Astrocyte (in vitro differentiated cells and primary cell): ENCODE measurements at regions not wholly inside any gene's neighbourhood (a gene's known extent, or its start where the extent isn't known, plus 50 kb on each side); places are given as distances from the start of the nearest gene placed in this dataset.

ENCODE experiments used
- DNase-seq: peaks from one replicate; pipeline ENCODE4 v3.0.0-alpha.2; 2010; ENCODE audit warnings: low read depth
- FAIRE-seq: peaks from 2 replicates; lab custom pipeline; 2011; peaks lifted over from hg19 to GRCh38; lab: Jason Lieb, UNC
- H2AFZ ChIP-seq: 2 replicates; pipeline ENCODE4 v1.6.0; 2012; ENCODE audit warnings: low read depth, low read length, inconsistent platforms
- H3K27ac ChIP-seq: 2 replicates; pipeline ENCODE4 v1.5.1; 2011; ENCODE audit warnings: low read depth, low read length, inconsistent platforms
- H3K27me3 ChIP-seq: 2 replicates; pipeline ENCODE4 v1.6.0; 2011; ENCODE audit warnings: low read length, inconsistent platforms; ENCODE audit not compliant: insufficient read depth
- H3K36me3 ChIP-seq: 2 replicates; pipeline ENCODE4 v1.5.1; 2011; ENCODE audit warnings: low read length, inconsistent platforms; ENCODE audit not compliant: insufficient read depth
- H3K4me1 ChIP-seq: 2 replicates; pipeline ENCODE4 v1.5.1; 2011; ENCODE audit warnings: low read length, inconsistent platforms; ENCODE audit not compliant: insufficient read depth
- H3K4me2 ChIP-seq: 2 replicates; pipeline ENCODE4 v1.6.0; 2012; ENCODE audit warnings: low read length, inconsistent platforms
- H3K4me3 ChIP-seq: 2 replicates; pipeline ENCODE4 v1.5.1; 2011; ENCODE audit warnings: low read depth, mild to moderate bottlenecking, low read length, inconsistent platforms; ENCODE audit not compliant: insufficient read depth
- H3K79me2 ChIP-seq: 2 replicates; pipeline ENCODE4 v1.6.0; 2012; ENCODE audit warnings: mild to moderate bottlenecking, low read length, inconsistent platforms; ENCODE audit not compliant: insufficient read depth
- H3K9ac ChIP-seq: 2 replicates; pipeline ENCODE4 v1.6.0; 2012; ENCODE audit warnings: mild to moderate bottlenecking, low read length, inconsistent platforms
- H3K9me3 ChIP-seq: 2 replicates; pipeline ENCODE4 v1.5.1; 2012; ENCODE audit warnings: low read depth, mild to moderate bottlenecking, low read length, inconsistent platforms; ENCODE audit not compliant: insufficient read depth
- H4K20me1 ChIP-seq: 2 replicates; pipeline ENCODE4 v1.6.0; 2012; ENCODE audit warnings: low read length, inconsistent platforms; ENCODE audit not compliant: insufficient read depth
- H3K27ac Mint-ChIP-seq: one replicate; pipeline ENCODE4 v1.8.0; 2021; ENCODE audit warnings: mild to moderate bottlenecking, mixed read lengths; ENCODE audit not compliant: unreplicated experiment
- H3K27me3 Mint-ChIP-seq: one replicate; pipeline ENCODE4 v1.8.0; 2021; ENCODE audit warnings: low read depth, mixed read lengths; ENCODE audit not compliant: unreplicated experiment
- H3K36me3 Mint-ChIP-seq: one replicate; pipeline ENCODE4 v1.8.0; 2021; ENCODE audit warnings: low read depth, mixed read lengths; ENCODE audit not compliant: unreplicated experiment
- H3K4me1 Mint-ChIP-seq: one replicate; pipeline ENCODE4 v1.8.0; 2021; ENCODE audit warnings: low read depth, mixed read lengths; ENCODE audit not compliant: unreplicated experiment
- H3K4me3 Mint-ChIP-seq: one replicate; pipeline ENCODE4 v1.8.0; 2021; ENCODE audit warnings: mild to moderate bottlenecking, moderate library complexity, mixed read lengths; ENCODE audit not compliant: unreplicated experiment
- H3K9me3 Mint-ChIP-seq: one replicate; pipeline ENCODE4 v1.8.0; 2021; ENCODE audit warnings: mild to moderate bottlenecking, mixed read lengths; ENCODE audit not compliant: unreplicated experiment
- CTCF ChIP-seq: IDR thresholded peaks from 2 replicates; pipeline ENCODE4 v1.5.1; 2011; ENCODE audit warnings: low read depth, mild to moderate bottlenecking, inconsistent platforms, low read length, moderate library complexity; ENCODE audit not compliant: insufficient read depth
- EZH2 ChIP-seq: IDR thresholded peaks from 2 replicates; pipeline ENCODE4 v1.6.1; 2012; ENCODE audit warnings: mild to moderate bottlenecking, low read length, inconsistent platforms; ENCODE audit not compliant: insufficient read depth

DNA sequence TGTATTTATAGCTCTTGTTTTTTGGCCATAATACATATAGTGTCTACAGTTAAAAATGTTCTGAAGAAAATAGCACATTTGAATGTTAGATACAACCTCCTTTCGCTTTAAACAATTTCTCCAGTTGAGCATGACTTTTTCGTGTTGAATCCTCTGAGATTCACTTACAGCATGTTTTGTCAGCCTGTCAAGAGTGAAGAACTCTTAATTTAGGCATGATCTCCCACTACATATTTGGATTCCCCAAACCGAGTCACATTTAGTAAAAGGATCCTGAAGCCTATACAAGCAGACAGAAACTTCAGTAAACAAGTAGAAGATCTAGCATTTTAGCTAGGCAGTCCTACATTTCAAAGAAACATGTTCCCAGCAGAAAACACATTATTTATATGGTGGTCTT lies 796.6 kb downstream of the MCTP2 start:
- no peak overlapping the region for H3K4me3 ChIP-seq
- no peak overlapping the region for H3K27ac ChIP-seq
- Mint-ChIP-seq H3K27me3 (no peaks in the 10 kb centered on the region), H3K36me3 (no peaks in the 10 kb centered on the region), H3K9me3 (no peaks in the 10 kb centered on the region), H3K27ac (no peak overlapping the region), H3K4me1 (peaks cover 8% of the 10 kb centered on the region), H3K4me3 (no peak overlapping the region)
- no peak overlapping the region for H2AFZ ChIP-seq
- H3K9ac ChIP-seq = no peak overlapping the region
- no peaks in the 10 kb centered on the region for H3K9me3 ChIP-seq
- FAIRE-seq (no peak), DNase-seq (no peak)
- no peaks in the 10 kb centered on the region for H4K20me1 ChIP-seq
- H3K79me2 ChIP-seq = no peaks in the 10 kb centered on the region
- peaks cover 7% of the 10 kb centered on the region for H3K4me1 ChIP-seq
- H3K27me3 ChIP-seq = no peaks in the 10 kb centered on the region
- no peaks in the 10 kb centered on the region for H3K36me3 ChIP-seq
- no peak for TF ChIP-seq EZH2
- TF ChIP-seq CTCF = no peak
- no peak overlapping the region for H3K4me2 ChIP-seq

GRCh38 chr15:95032156-95032555 lies 800.8 kb downstream of the MCTP2 start:
- peak overlapping the region; percentile 18 for H3K4me2 ChIP-seq
- H3K4me1 Mint-ChIP-seq = peaks cover 8% of the 10 kb centered on the region
- peak overlapping the region; percentile 41 for H3K27ac Mint-ChIP-seq
- H3K9me3 Mint-ChIP-seq = peaks cover 3% of the 10 kb centered on the region
- no peaks in the 10 kb centered on the region for H3K36me3 Mint-ChIP-seq
- H3K4me3 ChIP-seq = no peak overlapping the region
- H3K9ac ChIP-seq = no peak overlapping the region
- H3K36me3 ChIP-seq = no peaks in the 10 kb centered on the region
- no peaks in the 10 kb centered on the region for H3K27me3 ChIP-seq
- no peak overlapping the region for H3K4me3 Mint-ChIP-seq
- H3K27ac ChIP-seq = no peak overlapping the region
- no peaks in the 10 kb centered on the region for H3K9me3 ChIP-seq
- peak; percentile 37 for FAIRE-seq
- TF ChIP-seq EZH2 = no peak
- TF ChIP-seq CTCF = no peak
- no peaks in the 10 kb centered on the region for H3K27me3 Mint-ChIP-seq
- H2AFZ ChIP-seq = no peak overlapping the region
- no peaks in the 10 kb centered on the region for H4K20me1 ChIP-seq
- peaks cover 7% of the 10 kb centered on the region for H3K4me1 ChIP-seq
- DNase-seq = peak; percentile 53
- H3K79me2 ChIP-seq = no peaks in the 10 kb centered on the region

DNA sequence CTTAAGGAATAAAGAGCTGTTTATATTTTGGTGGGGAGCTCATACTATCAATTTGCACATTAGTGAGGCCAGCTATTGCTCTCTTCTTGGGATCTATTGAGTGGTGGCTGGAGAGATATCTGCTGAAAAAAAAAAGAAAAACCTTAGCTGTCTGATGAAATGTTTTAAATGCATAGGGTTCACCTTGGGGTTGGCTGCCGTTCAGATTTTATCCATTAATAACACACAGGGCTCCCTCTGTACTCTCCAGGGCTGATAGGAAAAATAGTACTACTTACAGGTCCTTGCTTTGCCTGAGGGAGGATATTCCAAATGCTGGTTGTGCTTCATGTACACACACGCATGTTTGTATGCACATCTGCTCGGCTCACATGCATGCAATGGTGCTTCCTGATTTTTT lies 803.7 kb downstream of the MCTP2 start:
- no peaks in the 10 kb centered on the region for H3K9me3 ChIP-seq
- no peaks in the 10 kb centered on the region for H3K27me3 ChIP-seq
- no peaks in the 10 kb centered on the region for H4K20me1 ChIP-seq
- no peaks in the 10 kb centered on the region for H3K79me2 ChIP-seq
- no peak overlapping the region for H3K4me3 ChIP-seq
- FAIRE-seq (no peak), DNase-seq (no peak)
- H3K4me1 ChIP-seq = peaks cover 7% of the 10 kb centered on the region
- H3K36me3 ChIP-seq = no peaks in the 10 kb centered on the region
- peaks cover 8% of the 10 kb centered on the region for H3K4me1 Mint-ChIP-seq
- H3K36me3 Mint-ChIP-seq = no peaks in the 10 kb centered on the region
- no peak overlapping the region for H2AFZ ChIP-seq
- no peak overlapping the region for H3K4me2 ChIP-seq
- H3K4me3 Mint-ChIP-seq = no peak overlapping the region
- H3K27me3 Mint-ChIP-seq = no peaks in the 10 kb centered on the region
- TF ChIP-seq EZH2 (no peak), CTCF (no peak)
- no peak overlapping the region for H3K9ac ChIP-seq
- H3K9me3 Mint-ChIP-seq = peaks cover 8% of the 10 kb centered on the region
- no peak overlapping the region for H3K27ac ChIP-seq
- H3K27ac Mint-ChIP-seq = no peak overlapping the region
